B cell (primary cell): ENCODE measurements at regions not wholly inside any gene's neighbourhood (a gene's known extent, or its start where the extent isn't known, plus 50 kb on each side); places are given as distances from the start of the nearest gene placed in this dataset.

ENCODE experiments used
- ATAC-seq: fragments of 200-7000 bp; cut with Tn5 transposase; one replicate; pipeline ENCODE4 v1.10.0; 2021; ENCODE audit warnings: low read depth, mild to moderate bottlenecking, moderate number of reproducible peaks, moderate library complexity
- CTCF ChIA-PET: fragments of 350-600 bp; sonication (Branson Sonifier 250); formaldehyde crosslinking; loops from one replicate; lab custom pipeline; 2021; ENCODE audit warnings: antibody characterized with exemption, inconsistent platforms; lab: Charles Lee
- POLR2A ChIA-PET: fragments of 350-600 bp; sonication (Branson Sonifier 250); formaldehyde crosslinking; loops from one replicate; lab custom pipeline; 2021; ENCODE audit warnings: antibody characterized with exemption; lab: Charles Lee
- DNase-seq: peaks from one replicate; pipeline ENCODE4 v3.0.0; 2013
- H2AFZ ChIP-seq: 2 replicates; pipeline ENCODE4 v1.6.1; 2012; ENCODE audit warnings: mild to moderate bottlenecking, low read depth, low read length; ENCODE audit not compliant: insufficient read depth, poor library complexity, severe bottlenecking
- H3K27ac ChIP-seq, 2 donors: 1 replicate in 1 of 2; 2 replicates in 1 of 2; pipeline ENCODE4 v1.5.1; 2012 to 2013; ENCODE audit warnings: low read length in 2 of 2, mild to moderate bottlenecking in 2 of 2, moderate library complexity in 1 of 2
- H3K27me3 ChIP-seq, 4 experiments: fragments of 200-600 bp in 1 of 4; sonication (generic) in 1 of 4; replicated peaks in 1 of 4; 1 replicate in 2 of 4; 2 replicates in 2 of 4; pipeline versions ENCODE4 v1.6.1 to v1.7.0; 2013 to 2016; ENCODE audit warnings: low read length in 3 of 4, mild to moderate bottlenecking in 2 of 4, mixed read lengths in 1 of 4, moderate library complexity in 1 of 4; ENCODE audit not compliant: insufficient read depth in 4 of 4, control insufficient read depth in 3 of 4; ENCODE audit errors: control extremely low read depth in 1 of 4
- H3K36me3 ChIP-seq, 2 experiments: replicated peaks in 1 of 2; 1 replicate in 1 of 2; 2 replicates in 1 of 2; pipeline versions ENCODE4 v1.6.1 to v1.7.1; 2013; ENCODE audit warnings: low read length in 1 of 2; ENCODE audit not compliant: insufficient read depth in 2 of 2, control insufficient read depth in 1 of 2; ENCODE audit errors: control extremely low read depth in 1 of 2, extremely low read depth in 1 of 2
- H3K4me1 ChIP-seq, 2 donors: fragments of 200-600 bp in 1 of 2; sonication (generic) in 1 of 2; 1 replicate in 1 of 2; 2 replicates in 1 of 2; pipeline versions ENCODE4 v1.5.1 to v1.6.1; 2013 to 2017; ENCODE audit warnings: low read length in 2 of 2; ENCODE audit not compliant: control insufficient read depth in 2 of 2, insufficient read depth in 2 of 2
- H3K4me2 ChIP-seq: replicated peaks from 2 replicates; pipeline ENCODE3; 2012; ENCODE audit warnings: mild to moderate bottlenecking, low read depth, low read length; ENCODE audit not compliant: poor library complexity, severe bottlenecking
- H3K4me3 ChIP-seq, 5 experiments: fragments of 200-600 bp in 1 of 5; sonication (generic) in 1 of 5; 1 replicate in 3 of 5; 2 replicates in 2 of 5; pipeline versions ENCODE4 v1.5.1 to v1.7.0; 2011 to 2016; ENCODE audit warnings: low read length in 4 of 5, mild to moderate bottlenecking in 4 of 5, low read depth in 2 of 5, control low read depth in 1 of 5, moderate library complexity in 1 of 5; ENCODE audit not compliant: insufficient read depth in 1 of 5; ENCODE audit errors: control extremely low read depth in 1 of 5, extremely low read depth in 1 of 5
- H3K79me2 ChIP-seq: fragments of 200-600 bp; sonication (generic); one replicate; pipeline ENCODE4 v1.6.0; 2016; ENCODE audit warnings: low read length; ENCODE audit not compliant: control insufficient read depth, insufficient read depth
- H3K9ac ChIP-seq: fragments of 200-600 bp; sonication (generic); 2 replicates; pipeline ENCODE4 v1.6.1; 2017; ENCODE audit warnings: mild to moderate bottlenecking, low read length, moderate library complexity
- H3K9me3 ChIP-seq, 3 donors: one replicate each; pipeline versions ENCODE4 v1.6.1 to v1.7.1; 2013; ENCODE audit warnings: low read length in 2 of 3; ENCODE audit not compliant: control insufficient read depth in 2 of 3, insufficient read depth in 1 of 3; ENCODE audit errors: control extremely low read depth in 1 of 3
- H4K20me1 ChIP-seq: 2 replicates; pipeline ENCODE4 v1.6.0; 2012; ENCODE audit warnings: mild to moderate bottlenecking, low read length; ENCODE audit not compliant: insufficient read depth, control insufficient read depth, poor library complexity, severe bottlenecking
- H3K27ac Mint-ChIP-seq: one replicate; pipeline ENCODE4 v1.8.0; 2021; ENCODE audit warnings: mixed read lengths
- H3K27me3 Mint-ChIP-seq: one replicate; pipeline ENCODE4 v1.8.0; 2021; ENCODE audit warnings: mixed read lengths
- H3K4me1 Mint-ChIP-seq: one replicate; pipeline ENCODE4 v1.8.0; 2021; ENCODE audit warnings: mixed read lengths
- H3K4me3 Mint-ChIP-seq: one replicate; pipeline ENCODE4 v1.8.0; 2021; ENCODE audit warnings: mixed read lengths
- H3K9me3 Mint-ChIP-seq: one replicate; pipeline ENCODE4 v1.8.0; 2022; ENCODE audit warnings: mixed read lengths; ENCODE audit not compliant: insufficient read depth
- CTCF ChIP-seq: fragments of 200-600 bp; IDR thresholded peaks from one replicate; pipeline ENCODE4 v1.8.0; 2022; ENCODE audit warnings: antibody characterized with exemption, mild to moderate bottlenecking
- EZH2 ChIP-seq: IDR thresholded peaks from 2 replicates; pipeline ENCODE4 v1.6.1; 2012; ENCODE audit warnings: borderline replicate concordance, low read depth, mild to moderate bottlenecking, moderate library complexity, low read length; ENCODE audit not compliant: insufficient read depth, poor library complexity, severe bottlenecking
- WGBS: methylation state at CpG from one replicate; pipeline ENCODE4 v1.1.5; 2013; ENCODE audit warnings: missing lambda C conversion rate; ENCODE audit not compliant: insufficient coverage; 5-methylcytosine and 5-hydroxymethylcytosine counted together
- intact Hi-C: fragments of 100-400 bp; cut with micrococcal nuclease; formaldehyde crosslinking; loops from one replicate; pipeline ENCODE4 v1.10.0; 2022

DNA sequence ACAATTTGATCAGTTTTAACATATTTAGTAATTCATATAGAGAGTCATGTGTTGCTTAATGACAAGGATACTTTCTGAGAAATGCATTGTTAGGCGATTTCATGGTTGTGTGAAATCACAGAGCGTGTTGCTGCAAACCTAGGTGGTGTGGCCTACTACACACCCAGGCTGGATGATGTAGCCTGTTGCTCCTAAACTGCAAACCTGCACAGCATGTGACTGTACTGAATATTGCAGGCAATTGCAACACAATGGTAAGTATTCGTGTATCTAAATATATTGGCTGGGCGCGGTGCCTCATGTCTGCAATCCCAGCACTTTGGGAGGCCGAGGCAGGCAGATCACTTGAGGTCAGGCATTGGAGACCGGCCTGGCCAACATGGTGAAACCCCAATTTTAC lies 73.7 kb upstream of the BAIAP2L1 start:
- H3K36me3 ChIP-seq = no peaks in the 10 kb centered on the region
- DNase-seq (no peak), ATAC-seq (no peak)
- no peak overlapping the region for H3K4me2 ChIP-seq
- POLR2A ChIA-PET = no interaction called here
- 94% methylated on average over 5 of the region's 7 CpGs for WGBS
- H3K9ac ChIP-seq = no peak overlapping the region
- H4K20me1 ChIP-seq = no peaks in the 10 kb centered on the region
- no peak overlapping the region for H2AFZ ChIP-seq
- no peak overlapping the region for H3K27ac ChIP-seq
- intact Hi-C loops = no loop called here
- peaks cover 0 to 24% (median 5%) of the 10 kb centered on the region in 4 experiments for H3K27me3 ChIP-seq
- TF ChIP-seq EZH2 (no peak), CTCF (no peak)
- H3K27me3 Mint-ChIP-seq = peaks cover 12% of the 10 kb centered on the region
- H3K9me3 Mint-ChIP-seq = no peaks in the 10 kb centered on the region
- H3K27ac Mint-ChIP-seq = no peak overlapping the region
- H3K79me2 ChIP-seq = no peaks in the 10 kb centered on the region
- H3K9me3 ChIP-seq = peaks cover 0 to 13% (median 0%) of the 10 kb centered on the region in 3 donors
- H3K4me1 Mint-ChIP-seq = peaks cover 6% of the 10 kb centered on the region
- peaks cover 3 to 4% of the 10 kb centered on the region in 2 donors for H3K4me1 ChIP-seq
- no peak overlapping the region for H3K4me3 ChIP-seq
- CTCF ChIA-PET = no interaction called here
- H3K4me3 Mint-ChIP-seq = no peak overlapping the region

DNA sequence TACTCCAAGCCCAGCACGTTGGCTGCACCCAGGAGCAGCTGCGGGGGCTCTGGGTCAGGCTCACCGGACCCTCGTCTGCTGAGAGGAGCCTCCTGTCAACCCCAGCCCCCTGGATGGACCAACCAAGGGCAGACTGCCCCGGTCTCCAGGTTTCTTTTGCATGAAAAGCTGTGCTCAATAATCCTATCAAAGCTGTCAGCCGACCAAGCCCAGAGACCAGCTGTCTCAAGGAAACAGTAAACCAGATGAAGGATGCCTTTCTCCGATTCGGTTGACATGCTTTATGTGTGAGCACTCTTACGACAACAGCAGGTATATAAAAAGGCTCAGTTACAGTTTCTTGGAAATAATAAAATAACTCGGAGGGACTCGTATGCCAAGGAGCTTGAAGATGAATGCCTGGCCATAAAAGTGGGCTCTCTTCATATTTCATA lies 71.6 kb upstream of the BAIAP2L1 start:
- peaks cover 6% of the 10 kb centered on the region for H3K4me1 Mint-ChIP-seq
- no peak for ATAC-seq
- H3K27me3 ChIP-seq = peaks cover 0 to 30% (median 5%) of the 10 kb centered on the region in 4 experiments
- CTCF ChIA-PET = no interaction called here
- POLR2A ChIA-PET = no interaction called here
- no peak for TF ChIP-seq CTCF
- TF ChIP-seq EZH2 = no peak
- no peak overlapping the region for H3K4me3 ChIP-seq
- H3K27me3 Mint-ChIP-seq = peaks cover 21% of the 10 kb centered on the region
- intact Hi-C loops = no loop called here
- H2AFZ ChIP-seq = no peak overlapping the region
- H3K9me3 ChIP-seq = peaks cover 0 to 21% (median 0%) of the 10 kb centered on the region in 3 donors
- no peak overlapping the region for H3K9ac ChIP-seq
- WGBS = 85% methylated on average over 9 of the region's 11 CpGs
- H3K36me3 ChIP-seq = no peaks in the 10 kb centered on the region
- no peaks in the 10 kb centered on the region for H4K20me1 ChIP-seq
- H3K9me3 Mint-ChIP-seq = no peaks in the 10 kb centered on the region
- no peaks in the 10 kb centered on the region for H3K79me2 ChIP-seq
- H3K4me2 ChIP-seq = no peak overlapping the region
- H3K4me1 ChIP-seq = peaks cover 3 to 4% of the 10 kb centered on the region in 2 donors
- H3K27ac Mint-ChIP-seq = no peak overlapping the region
- no peak for DNase-seq
- no peak overlapping the region for H3K27ac ChIP-seq
- no peak overlapping the region for H3K4me3 Mint-ChIP-seq
